OCI-LY1 (cell line): ENCODE measurements at regions not wholly inside any gene's neighbourhood (a gene's known extent, or its start where the extent isn't known, plus 50 kb on each side); places are given as distances from the start of the nearest gene placed in this dataset.

ENCODE experiments used
- H2AFZ ChIP-seq: fragments of 200-600 bp; sonication (generic), shearing (Covaris generic); 2 replicates; pipeline ENCODE4 v1.6.0; 2014; ENCODE audit warnings: antibody characterized with exemption, mild to moderate bottlenecking, low read length
- H3F3A ChIP-seq: fragments of 200-600 bp; sonication (generic), shearing (Covaris generic); 2 replicates; pipeline ENCODE4 v1.6.0; 2014; ENCODE audit warnings: mild to moderate bottlenecking, antibody characterized with exemption, low read length, moderate library complexity; ENCODE audit not compliant: insufficient read depth
- H3K27ac ChIP-seq: fragments of 200-600 bp; sonication (generic); 2 replicates; pipeline ENCODE4 v1.5.1; 2014; ENCODE audit warnings: low read length, mixed run types, mild to moderate bottlenecking, low read depth; ENCODE audit not compliant: poor library complexity, severe bottlenecking
- H3K27me3 ChIP-seq: fragments of 200-600 bp; sonication (generic); 2 replicates; pipeline ENCODE4 v1.6.0; 2014; ENCODE audit warnings: antibody characterized with exemption, mild to moderate bottlenecking, low read length, moderate library complexity; ENCODE audit not compliant: insufficient read depth
- H3K36me3 ChIP-seq: fragments of 200-600 bp; sonication (generic); 2 replicates; pipeline ENCODE4 v1.6.1; 2014; ENCODE audit warnings: mild to moderate bottlenecking, antibody characterized with exemption, low read length, moderate library complexity, mixed read lengths; ENCODE audit not compliant: insufficient read depth
- H3K4me1 ChIP-seq: fragments of 200-600 bp; sonication (generic); 2 replicates; pipeline ENCODE4 v1.5.1; 2014; ENCODE audit warnings: mild to moderate bottlenecking, low read length, moderate library complexity; ENCODE audit not compliant: insufficient read depth, severe bottlenecking
- H3K4me2 ChIP-seq: fragments of 200-600 bp; sonication (generic), shearing (Covaris generic); 2 replicates; pipeline ENCODE4 v1.6.1; 2014; ENCODE audit warnings: low read length
- H3K4me3 ChIP-seq: fragments of 200-600 bp; sonication (generic); 2 replicates; pipeline ENCODE4 v1.5.1; 2014; ENCODE audit warnings: low read length, low read depth, mild to moderate bottlenecking, mixed read lengths; ENCODE audit not compliant: poor library complexity, severe bottlenecking
- H3K79me2 ChIP-seq: fragments of 200-600 bp; shearing (Covaris generic); 2 replicates; pipeline ENCODE4 v1.6.1; 2016; ENCODE audit warnings: mixed run types, low read length, mixed read lengths; ENCODE audit not compliant: insufficient read depth
- H3K9ac ChIP-seq: fragments of 200-600 bp; sonication (generic), shearing (Covaris generic); 2 replicates; pipeline ENCODE4 v1.6.1; 2014; ENCODE audit warnings: mild to moderate bottlenecking, low read length, mixed read lengths
- H3K9me2 ChIP-seq: fragments of 200-600 bp; sonication (generic), shearing (Covaris generic); 2 replicates; pipeline ENCODE4 v1.6.1; 2014; ENCODE audit warnings: low read depth, mild to moderate bottlenecking, low read length, mixed read lengths
- H3K9me3 ChIP-seq: fragments of 200-600 bp; shearing (Covaris generic); 2 replicates; pipeline ENCODE4 v1.6.1; 2014; ENCODE audit warnings: low read length, mixed read lengths
- H4K20me1 ChIP-seq: fragments of 200-600 bp; sonication (generic), shearing (Covaris generic); 2 replicates; pipeline ENCODE4 v1.6.0; 2016; ENCODE audit warnings: mild to moderate bottlenecking, low read length; ENCODE audit not compliant: insufficient read depth
- EZH2 ChIP-seq: fragments of 200-600 bp; sonication (generic), shearing (Covaris generic); IDR thresholded peaks from 2 replicates; pipeline ENCODE4 v1.8.0; 2017; ENCODE audit warnings: borderline replicate concordance, mixed run types, mild to moderate bottlenecking, antibody characterized with exemption, low read length, moderate library complexity, mixed read lengths
- TF ChIP-seq, protein P1 (sequence below): fragments of 200-600 bp; sonication (generic), shearing (Covaris generic); IDR thresholded peaks from 2 replicates; pipeline ENCODE4 v1.5.1; 2017; ENCODE audit warnings: mild to moderate bottlenecking, antibody characterized with exemption, low read length, moderate library complexity, mixed read lengths

DNA sequence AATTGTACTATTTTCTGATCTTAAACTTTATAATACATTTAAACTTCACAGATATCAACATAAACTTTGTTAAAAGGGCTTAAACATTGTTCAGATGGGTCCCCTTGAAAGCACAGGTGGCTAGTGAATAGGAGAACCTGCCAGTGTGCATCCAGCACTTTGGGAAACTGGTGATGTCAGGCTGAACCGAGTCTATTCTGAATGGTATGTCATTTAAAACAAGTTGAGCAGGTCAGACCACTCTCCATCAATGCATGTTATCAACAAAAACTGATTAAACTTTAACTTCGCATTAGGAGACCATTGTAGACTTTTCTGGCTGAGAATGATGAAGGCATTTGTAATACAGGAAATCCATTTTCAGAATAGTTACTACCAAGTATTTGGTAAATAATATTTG, 50.1 kb upstream of the FREM2 start:
- no peak overlapping the region for H3K9ac ChIP-seq
- TF ChIP-seq, protein P1, sequence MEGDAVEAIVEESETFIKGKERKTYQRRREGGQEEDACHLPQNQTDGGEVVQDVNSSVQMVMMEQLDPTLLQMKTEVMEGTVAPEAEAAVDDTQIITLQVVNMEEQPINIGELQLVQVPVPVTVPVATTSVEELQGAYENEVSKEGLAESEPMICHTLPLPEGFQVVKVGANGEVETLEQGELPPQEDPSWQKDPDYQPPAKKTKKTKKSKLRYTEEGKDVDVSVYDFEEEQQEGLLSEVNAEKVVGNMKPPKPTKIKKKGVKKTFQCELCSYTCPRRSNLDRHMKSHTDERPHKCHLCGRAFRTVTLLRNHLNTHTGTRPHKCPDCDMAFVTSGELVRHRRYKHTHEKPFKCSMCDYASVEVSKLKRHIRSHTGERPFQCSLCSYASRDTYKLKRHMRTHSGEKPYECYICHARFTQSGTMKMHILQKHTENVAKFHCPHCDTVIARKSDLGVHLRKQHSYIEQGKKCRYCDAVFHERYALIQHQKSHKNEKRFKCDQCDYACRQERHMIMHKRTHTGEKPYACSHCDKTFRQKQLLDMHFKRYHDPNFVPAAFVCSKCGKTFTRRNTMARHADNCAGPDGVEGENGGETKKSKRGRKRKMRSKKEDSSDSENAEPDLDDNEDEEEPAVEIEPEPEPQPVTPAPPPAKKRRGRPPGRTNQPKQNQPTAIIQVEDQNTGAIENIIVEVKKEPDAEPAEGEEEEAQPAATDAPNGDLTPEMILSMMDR = no peak
- no peak for TF ChIP-seq EZH2
- no peak overlapping the region for H3K27ac ChIP-seq
- no peaks in the 10 kb centered on the region for H3F3A ChIP-seq
- H3K9me2 ChIP-seq = no peaks in the 10 kb centered on the region
- no peak overlapping the region for H3K4me3 ChIP-seq
- H3K4me1 ChIP-seq = no peaks in the 10 kb centered on the region
- no peak overlapping the region for H2AFZ ChIP-seq
- no peaks in the 10 kb centered on the region for H3K27me3 ChIP-seq
- no peaks in the 10 kb centered on the region for H3K36me3 ChIP-seq
- no peaks in the 10 kb centered on the region for H4K20me1 ChIP-seq
- H3K79me2 ChIP-seq = no peaks in the 10 kb centered on the region
- no peak overlapping the region for H3K4me2 ChIP-seq
- no peaks in the 10 kb centered on the region for H3K9me3 ChIP-seq
